CD4-positive, CD25-positive, alpha-beta regulatory T cell (primary cell): ENCODE measurements at regions not wholly inside any gene's neighbourhood (a gene's known extent, or its start where the extent isn't known, plus 50 kb on each side); places are given as distances from the start of the nearest gene placed in this dataset.
A peak's percentile ranks its signal among the peaks of the same experiment; 100 is the strongest.

Source experiments
- ATAC-seq, 2 donors: fragments of 150-1000 bp; cut with Tn5 transposase; one replicate each; pipeline ENCODE4 v1.10.0; 2021; ENCODE audit warnings: low read depth in 2 of 2, moderate number of reproducible peaks in 2 of 2, moderate library complexity in 1 of 2
- DNase-seq, 3 donors: peaks; one replicate each; pipeline versions ENCODE4 v3.0.0 to v3.0.0-alpha.2; 2012 to 2022; ENCODE audit warnings: mixed read lengths in 1 of 3
- H3K27ac ChIP-seq: one replicate; pipeline ENCODE4 v1.7.0; 2013; ENCODE audit warnings: mild to moderate bottlenecking, low read length; ENCODE audit not compliant: insufficient read depth, poor library complexity, severe bottlenecking
- H3K27me3 ChIP-seq: one replicate; pipeline ENCODE4 v1.7.0; 2013; ENCODE audit warnings: low read length; ENCODE audit not compliant: control insufficient read depth, insufficient read depth
- H3K36me3 ChIP-seq: one replicate; pipeline ENCODE4 v1.7.0; 2013; ENCODE audit warnings: mild to moderate bottlenecking, low read length, moderate library complexity; ENCODE audit not compliant: control insufficient read depth, insufficient read depth
- H3K4me1 ChIP-seq: 2 replicates; pipeline ENCODE4 v1.7.0; 2013; ENCODE audit warnings: mild to moderate bottlenecking, low read length; ENCODE audit not compliant: insufficient read depth, control insufficient read depth, poor library complexity, severe bottlenecking
- H3K4me3 ChIP-seq: one replicate; pipeline ENCODE4 v1.7.0; 2013; ENCODE audit warnings: low read depth, mild to moderate bottlenecking, low read length, moderate library complexity
- H3K9me3 ChIP-seq, 2 experiments: 1 replicate in 1 of 2; 2 replicates in 1 of 2; pipeline ENCODE4 v1.7.0; 2013; ENCODE audit warnings: low read length in 2 of 2, mild to moderate bottlenecking in 1 of 2, moderate library complexity in 1 of 2; ENCODE audit not compliant: control insufficient read depth in 2 of 2
- H3K27ac Mint-ChIP-seq, 3 donors: one replicate each; pipeline ENCODE4 v1.8.0; 2020 to 2022; ENCODE audit warnings: mild to moderate bottlenecking in 3 of 3, mixed read lengths in 3 of 3, moderate library complexity in 2 of 3
- H3K27me3 Mint-ChIP-seq: one replicate; pipeline ENCODE4 v1.8.0; 2022; ENCODE audit warnings: mild to moderate bottlenecking, mixed read lengths
- H3K36me3 Mint-ChIP-seq: one replicate; pipeline ENCODE4 v1.8.0; 2020; ENCODE audit warnings: mixed read lengths
- H3K4me1 Mint-ChIP-seq, 4 donors: one replicate each; pipeline ENCODE4 v1.8.0; 2020 to 2022; ENCODE audit warnings: mixed read lengths in 4 of 4, mild to moderate bottlenecking in 1 of 4
- H3K4me3 Mint-ChIP-seq, 4 donors: one replicate each; pipeline ENCODE4 v1.8.0; 2020 to 2022; ENCODE audit warnings: mild to moderate bottlenecking in 4 of 4, mixed read lengths in 4 of 4, moderate library complexity in 3 of 4
- H3K9me3 Mint-ChIP-seq, 7 donors: one replicate each; pipeline ENCODE4 v1.8.0; 2020 to 2022; ENCODE audit warnings: mixed read lengths in 7 of 7, mild to moderate bottlenecking in 3 of 7, moderate library complexity in 2 of 7

GRCh38 chr15:97683831-97684230 is 276.7 kb upstream of the ARRDC4 start:
- Mint-ChIP-seq H3K4me3 (no peak overlapping the region), H3K27ac (no peak overlapping the region), H3K36me3 (no peaks in the 10 kb centered on the region), H3K27me3 (no peaks in the 10 kb centered on the region), H3K9me3 (peaks cover 0 to 23% (median 10%) of the 10 kb centered on the region in 7 donors), H3K4me1 (no peaks in the 10 kb centered on the region)
- no peak for DNase-seq
- H3K36me3 ChIP-seq: no peaks in the 10 kb centered on the region
- H3K4me1 ChIP-seq: no peaks in the 10 kb centered on the region
- H3K27me3 ChIP-seq: no peaks in the 10 kb centered on the region
- ATAC-seq: no peak
- H3K27ac ChIP-seq: no peak overlapping the region
- H3K4me3 ChIP-seq: no peak overlapping the region
- H3K9me3 ChIP-seq: peaks cover 0 to 4% of the 10 kb centered on the region in 2 experiments

- ATAC-seq (no peak), DNase-seq (no peak)
- Histone ChIP-seq H3K27me3 (no peaks in the 10 kb centered on the region), H3K4me1 (no peaks in the 10 kb centered on the region), H3K4me3 (no peak overlapping the region), H3K9me3 (peaks cover 0 to 4% of the 10 kb centered on the region in 2 experiments), H3K27ac (no peak overlapping the region), H3K36me3 (no peaks in the 10 kb centered on the region)
- Mint-ChIP-seq H3K36me3 (no peaks in the 10 kb centered on the region), H3K4me1 (no peaks in the 10 kb centered on the region), H3K27me3 (no peaks in the 10 kb centered on the region), H3K27ac (no peak overlapping the region), H3K9me3 (peaks cover under 1 to 23% (median 10%) of the 10 kb centered on the region in 7 donors), H3K4me3 (no peak overlapping the region)
Measured at GRCh38 chr15:97684249-97684648, 276.3 kb upstream of the ARRDC4 start.

- Mint-ChIP-seq H3K27me3 (no peaks in the 10 kb centered on the region), H3K4me3 (no peak overlapping the region), H3K9me3 (peaks cover 0 to 21% (median 5%) of the 10 kb centered on the region in 7 donors), H3K36me3 (no peaks in the 10 kb centered on the region), H3K27ac (no peak overlapping the region), H3K4me1 (no peaks in the 10 kb centered on the region)
- H3K4me3 ChIP-seq: no peak overlapping the region
- H3K9me3 ChIP-seq: peaks cover 0 to 4% of the 10 kb centered on the region in 2 experiments
- no peaks in the 10 kb centered on the region for H3K27me3 ChIP-seq
- no peaks in the 10 kb centered on the region for H3K4me1 ChIP-seq
- no peak overlapping the region for H3K27ac ChIP-seq
- no peaks in the 10 kb centered on the region for H3K36me3 ChIP-seq
- ATAC-seq: no peak
- no peak for DNase-seq
Measured at GRCh38 chr15:97686324-97686723, 274.2 kb upstream of the ARRDC4 start.

- no peak for ATAC-seq
- Mint-ChIP-seq H3K36me3 (no peaks in the 10 kb centered on the region), H3K4me3 (no peak overlapping the region), H3K27me3 (no peaks in the 10 kb centered on the region), H3K9me3 (peaks cover 0 to 15% (median 2%) of the 10 kb centered on the region in 7 donors), H3K4me1 (no peaks in the 10 kb centered on the region), H3K27ac (no peak overlapping the region)
- no peaks in the 10 kb centered on the region for H3K36me3 ChIP-seq
- DNase-seq: no peak
- H3K4me1 ChIP-seq: no peaks in the 10 kb centered on the region
- no peaks in the 10 kb centered on the region for H3K27me3 ChIP-seq
- no peak overlapping the region for H3K4me3 ChIP-seq
- H3K9me3 ChIP-seq: no peaks in the 10 kb centered on the region
- H3K27ac ChIP-seq: no peak overlapping the region
Measured at GRCh38 chr15:97687654-97688053, 272.8 kb upstream of the ARRDC4 start.

- H3K4me3 ChIP-seq: no peak overlapping the region
- DNase-seq: no peak
- no peaks in the 10 kb centered on the region for H3K27me3 ChIP-seq
- ATAC-seq: no peak
- H3K27ac ChIP-seq: no peak overlapping the region
- Mint-ChIP-seq H3K4me3 (peak overlapping the region in 1 of 4 donors; percentile 35), H3K27ac (no peak overlapping the region), H3K4me1 (no peaks in the 10 kb centered on the region), H3K9me3 (peaks cover 0 to 11% (median 2%) of the 10 kb centered on the region in 7 donors), H3K27me3 (no peaks in the 10 kb centered on the region), H3K36me3 (no peaks in the 10 kb centered on the region)
- no peaks in the 10 kb centered on the region for H3K36me3 ChIP-seq
- H3K4me1 ChIP-seq: no peaks in the 10 kb centered on the region
- no peaks in the 10 kb centered on the region for H3K9me3 ChIP-seq
Measured at GRCh38 chr15:97688177-97688576, 272.3 kb upstream of the ARRDC4 start.

- H3K4me3 Mint-ChIP-seq: no peak overlapping the region
- H3K4me1 ChIP-seq: no peaks in the 10 kb centered on the region
- ATAC-seq (no peak), DNase-seq (no peak)
- no peaks in the 10 kb centered on the region for H3K36me3 Mint-ChIP-seq
- H3K36me3 ChIP-seq: no peaks in the 10 kb centered on the region
- H3K27me3 Mint-ChIP-seq: no peaks in the 10 kb centered on the region
- peaks cover 0 to 10% (median 2%) of the 10 kb centered on the region in 7 donors for H3K9me3 Mint-ChIP-seq
- H3K27ac Mint-ChIP-seq: no peak overlapping the region
- H3K27ac ChIP-seq: no peak overlapping the region
- no peaks in the 10 kb centered on the region for H3K4me1 Mint-ChIP-seq
- no peaks in the 10 kb centered on the region for H3K27me3 ChIP-seq
- no peak overlapping the region for H3K4me3 ChIP-seq
- no peaks in the 10 kb centered on the region for H3K9me3 ChIP-seq
Measured at GRCh38 chr15:97688886-97689285, 271.6 kb upstream of the ARRDC4 start.

- no peaks in the 10 kb centered on the region for H3K27me3 Mint-ChIP-seq
- H3K9me3 ChIP-seq: no peaks in the 10 kb centered on the region
- H3K9me3 Mint-ChIP-seq: peaks cover 0 to 10% (median 3%) of the 10 kb centered on the region in 7 donors
- no peak overlapping the region for H3K4me3 ChIP-seq
- H3K27me3 ChIP-seq: no peaks in the 10 kb centered on the region
- no peak overlapping the region for H3K4me3 Mint-ChIP-seq
- no peaks in the 10 kb centered on the region for H3K36me3 Mint-ChIP-seq
- no peak for ATAC-seq
- H3K4me1 Mint-ChIP-seq: no peaks in the 10 kb centered on the region
- H3K27ac ChIP-seq: no peak overlapping the region
- DNase-seq: no peak
- H3K27ac Mint-ChIP-seq: no peak overlapping the region
- H3K36me3 ChIP-seq: no peaks in the 10 kb centered on the region
- H3K4me1 ChIP-seq: no peaks in the 10 kb centered on the region
Measured at GRCh38 chr15:97691078-97691477, 269.4 kb upstream of the ARRDC4 start.

GRCh38 chr15:97691799-97692198 is 268.7 kb upstream of the ARRDC4 start:
- no peaks in the 10 kb centered on the region for H3K27me3 Mint-ChIP-seq
- H3K27ac ChIP-seq: no peak overlapping the region
- no peaks in the 10 kb centered on the region for H3K4me1 Mint-ChIP-seq
- no peak overlapping the region for H3K4me3 ChIP-seq
- no peak overlapping the region for H3K27ac Mint-ChIP-seq
- no peak for ATAC-seq
- H3K27me3 ChIP-seq: no peaks in the 10 kb centered on the region
- no peak overlapping the region for H3K4me3 Mint-ChIP-seq
- H3K36me3 Mint-ChIP-seq: no peaks in the 10 kb centered on the region
- no peaks in the 10 kb centered on the region for H3K36me3 ChIP-seq
- DNase-seq: no peak
- no peaks in the 10 kb centered on the region for H3K4me1 ChIP-seq
- H3K9me3 Mint-ChIP-seq: peaks cover 0 to 10% (median 2%) of the 10 kb centered on the region in 7 donors
- H3K9me3 ChIP-seq: no peaks in the 10 kb centered on the region
